AG09309 (cell line): ENCODE measurements at regions not wholly inside any gene's neighbourhood (a gene's known extent, or its start where the extent isn't known, plus 50 kb on each side); places are given as distances from the start of the nearest gene placed in this dataset.
"Not testable (repeated sequence)": the region's sequence is repeated elsewhere in the genome, so short reads cannot be mapped to it uniquely, and the experiment has no call there.

Experiments
- DNase-seq: peaks from one replicate; pipeline ENCODE4 v3.0.0-alpha.2; 2010; ENCODE audit warnings: low read depth
- H3K4me3 ChIP-seq: 2 replicates; pipeline ENCODE4 v1.5.1; 2011; ENCODE audit warnings: mild to moderate bottlenecking, low read depth, low read length, moderate library complexity; ENCODE audit not compliant: control insufficient read depth
- TF ChIP-seq, protein P1 (sequence below): IDR thresholded peaks from 2 replicates; pipeline ENCODE4 v1.5.1; 2011; ENCODE audit warnings: mild to moderate bottlenecking, low read depth, low read length, inconsistent platforms; ENCODE audit not compliant: insufficient read depth, control insufficient read depth; ENCODE audit errors: missing control alignments

GRCh38 chr9:96150324-96151227 is 151.4 kb downstream of the HSD17B3 start:
- TF ChIP-seq, protein P1, sequence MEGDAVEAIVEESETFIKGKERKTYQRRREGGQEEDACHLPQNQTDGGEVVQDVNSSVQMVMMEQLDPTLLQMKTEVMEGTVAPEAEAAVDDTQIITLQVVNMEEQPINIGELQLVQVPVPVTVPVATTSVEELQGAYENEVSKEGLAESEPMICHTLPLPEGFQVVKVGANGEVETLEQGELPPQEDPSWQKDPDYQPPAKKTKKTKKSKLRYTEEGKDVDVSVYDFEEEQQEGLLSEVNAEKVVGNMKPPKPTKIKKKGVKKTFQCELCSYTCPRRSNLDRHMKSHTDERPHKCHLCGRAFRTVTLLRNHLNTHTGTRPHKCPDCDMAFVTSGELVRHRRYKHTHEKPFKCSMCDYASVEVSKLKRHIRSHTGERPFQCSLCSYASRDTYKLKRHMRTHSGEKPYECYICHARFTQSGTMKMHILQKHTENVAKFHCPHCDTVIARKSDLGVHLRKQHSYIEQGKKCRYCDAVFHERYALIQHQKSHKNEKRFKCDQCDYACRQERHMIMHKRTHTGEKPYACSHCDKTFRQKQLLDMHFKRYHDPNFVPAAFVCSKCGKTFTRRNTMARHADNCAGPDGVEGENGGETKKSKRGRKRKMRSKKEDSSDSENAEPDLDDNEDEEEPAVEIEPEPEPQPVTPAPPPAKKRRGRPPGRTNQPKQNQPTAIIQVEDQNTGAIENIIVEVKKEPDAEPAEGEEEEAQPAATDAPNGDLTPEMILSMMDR, result no peak
- no peak for DNase-seq
- H3K4me3 ChIP-seq, result no peak overlapping the region

- H3K4me3 ChIP-seq, result no peak overlapping the region
- no peak for DNase-seq
- TF ChIP-seq, protein P1, result no peak
Measured at GRCh38 chr9:96149533-96150280, 152.3 kb downstream of the HSD17B3 start.

- no peak for DNase-seq
- no peak overlapping the region for H3K4me3 ChIP-seq
- TF ChIP-seq, protein P1, result no peak
Measured at GRCh38 chr9:96148634-96149532, 153.1 kb downstream of the HSD17B3 start.

- not testable (repeated sequence) for DNase-seq
Measured at GRCh38 chr9:96147029-96147428, 154.9 kb downstream of the HSD17B3 start.

DNA sequence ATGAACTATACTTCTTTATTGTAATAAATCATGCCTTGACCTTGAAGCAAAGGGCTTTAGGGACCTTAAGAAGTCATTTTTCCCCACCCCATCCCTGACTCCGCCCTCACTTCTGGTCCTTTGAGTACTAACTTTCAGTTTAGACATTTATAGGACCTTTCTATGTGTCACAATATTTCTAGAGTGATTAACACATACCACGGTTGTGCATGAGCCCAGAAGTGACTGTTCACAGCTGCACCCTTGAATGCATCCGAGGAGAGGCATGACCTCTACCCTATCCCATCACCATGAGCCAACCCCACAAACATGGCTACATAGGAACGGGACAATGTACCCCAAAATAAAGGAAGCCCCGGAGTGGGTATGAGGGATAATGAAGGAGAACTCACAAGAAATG is 160.3 kb downstream of the HSD17B3 start:
- TF ChIP-seq, protein P1, result no peak
- no peak for DNase-seq
- H3K4me3 ChIP-seq, result no peak overlapping the region

More at GRCh38 chr9:96147029-96147428, 154.9 kb downstream of the HSD17B3 start:
- H3K4me3 ChIP-seq, result not testable (repeated sequence)

DNA sequence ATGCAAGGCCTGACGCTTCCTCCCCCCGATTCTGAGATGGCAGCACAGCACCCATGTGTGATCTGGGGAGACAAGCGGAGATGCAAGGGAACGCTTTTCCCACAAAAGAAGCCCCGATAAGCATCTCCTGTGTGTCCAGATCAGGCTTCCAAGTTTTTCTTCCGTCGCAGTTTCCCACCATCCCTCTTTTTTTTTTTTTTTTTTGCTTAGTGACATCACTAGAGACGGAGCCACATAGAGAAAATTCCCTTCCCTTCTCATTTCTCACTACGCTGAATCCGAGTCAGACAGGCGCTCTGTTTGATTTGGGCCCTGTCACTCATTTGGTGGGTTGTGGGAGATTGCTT is 160.9 kb downstream of the HSD17B3 start:
- TF ChIP-seq, protein P1, result no peak
- H3K4me3 ChIP-seq, result no peak overlapping the region
- DNase-seq, result no peak
